ENCODE measurements at regions not wholly inside any gene's neighbourhood (a gene's known extent, or its start where the extent isn't known, plus 50 kb on each side); places are given as distances from the start of the nearest gene placed in this dataset.

GRCh38 chr4:185895351-185895750, 83.4 kb upstream of the SORBS2 start:
- DNase-seq, result no peak

- no peak for DNase-seq
Measured at GRCh38 chr4:185895866-185896265, 83.9 kb upstream of the SORBS2 start.

GRCh38 chr4:185896817-185897488, 85.0 kb upstream of the SORBS2 start:
- no peak for DNase-seq

GRCh38 chr4:185898413-185898812, 86.4 kb upstream of the SORBS2 start:
- no peak for DNase-seq

- no peak for DNase-seq
Measured at GRCh38 chr4:185899833-185900232, 87.8 kb upstream of the SORBS2 start.

GRCh38 chr4:185902654-185903053, 90.7 kb upstream of the SORBS2 start:
- no peak for DNase-seq

- no peak for DNase-seq
Measured at GRCh38 chr4:185903205-185903604, 91.2 kb upstream of the SORBS2 start.

GRCh38 chr4:185904381-185904780, 92.4 kb upstream of the SORBS2 start:
- no peak for DNase-seq

GRCh38 chr4:185909972-185910371, 98.0 kb upstream of the SORBS2 start:
- no peak for DNase-seq

- DNase-seq, result no peak
Measured at GRCh38 chr4:185911556-185912064, 99.6 kb upstream of the SORBS2 start.

GRCh38 chr4:185912779-185913178, 100.8 kb upstream of the SORBS2 start:
- DNase-seq, result no peak

- no peak for DNase-seq
Measured at GRCh38 chr4:185914583-185915199, 102.7 kb upstream of the SORBS2 start.

GRCh38 chr4:185915271-185915670, 103.3 kb upstream of the SORBS2 start:
- no peak for DNase-seq

- no peak for DNase-seq
Measured at GRCh38 chr4:185915817-185916216, 103.8 kb upstream of the SORBS2 start.

- no peak for DNase-seq
Measured at GRCh38 chr4:185916231-185916630, 104.2 kb upstream of the SORBS2 start.

GRCh38 chr4:185916683-185917082, 104.7 kb upstream of the SORBS2 start:
- DNase-seq, result no peak

GRCh38 chr4:185919107-185919506, 107.1 kb upstream of the SORBS2 start:
- DNase-seq, result no peak

- no peak for DNase-seq
Measured at GRCh38 chr4:185920171-185920570, 108.2 kb upstream of the SORBS2 start.

GRCh38 chr4:185920691-185921260, 108.8 kb upstream of the SORBS2 start:
- no peak for DNase-seq

- DNase-seq, result no peak
Measured at GRCh38 chr4:185921583-185922555, 109.9 kb upstream of the SORBS2 start.

GRCh38 chr4:185924458-185925044, 112.6 kb upstream of the SORBS2 start:
- no peak for DNase-seq

GRCh38 chr4:185925910-185926360, 113.9 kb upstream of the SORBS2 start:
- DNase-seq, result no peak

GRCh38 chr4:185931375-185931774, 119.4 kb upstream of the SORBS2 start:
- DNase-seq, result no peak
